Endothelial cell of umbilical vein (primary cell): ENCODE measurements at regions not wholly inside any gene's neighbourhood (a gene's known extent, or its start where the extent isn't known, plus 50 kb on each side); places are given as distances from the start of the nearest gene placed in this dataset.

Source experiments
- BruUV-seq: library from RNA; stranded (reverse); fragments of 400-500 nt; replicated peaks from 2 replicates; lab custom pipeline; 2021; lab: Mats Ljungman, UMichigan
- CTCF ChIA-PET: fragments of 300-600, 350-600 bp; sonication (Branson Sonifier 250); formaldehyde crosslinking; loops from one replicate; lab custom pipeline; 2021; ENCODE audit warnings: antibody characterized with exemption, inconsistent platforms; lab: Charles Lee
- POLR2A ChIA-PET: fragments of 300-600, 350-600 bp; sonication (Branson Sonifier 250); formaldehyde crosslinking; loops from one replicate; lab custom pipeline; 2021; ENCODE audit warnings: antibody characterized with exemption, inconsistent platforms; lab: Charles Lee
- DNase-seq: peaks from one replicate; pipeline ENCODE4 v3.0.0-alpha.2; 2011; ENCODE audit warnings: low read depth, low spot score
- FAIRE-seq: peaks from 2 replicates; lab custom pipeline; 2011; peaks lifted over from hg19 to GRCh38; lab: Jason Lieb, UNC
- H2AFZ ChIP-seq: 2 replicates; pipeline ENCODE4 v1.6.0; 2012; ENCODE audit warnings: low read depth, low read length, control low read depth, inconsistent platforms
- H3K27ac ChIP-seq: 2 replicates; pipeline ENCODE4 v1.5.1; 2011; ENCODE audit warnings: low read depth, mild to moderate bottlenecking, control low read depth, low read length, moderate library complexity; ENCODE audit not compliant: insufficient read depth
- H3K27me3 ChIP-seq, 2 experiments: 2 replicates each; pipeline versions ENCODE4 v1.6.0 to v1.6.1; 2011; ENCODE audit warnings: low read length in 2 of 2, mixed read lengths in 1 of 2; ENCODE audit not compliant: control insufficient read depth in 2 of 2, insufficient read depth in 2 of 2
- H3K36me3 ChIP-seq, 2 experiments: 2 replicates in 1 of 2; 3 replicates in 1 of 2; pipeline ENCODE4 v1.5.1; 2011; ENCODE audit warnings: low read length in 2 of 2, mild to moderate bottlenecking in 1 of 2, moderate library complexity in 1 of 2; ENCODE audit not compliant: control insufficient read depth in 2 of 2, insufficient read depth in 2 of 2; ENCODE audit errors: extremely low read depth in 1 of 2
- H3K4me1 ChIP-seq: 3 replicates; pipeline ENCODE4 v1.5.1; 2011; ENCODE audit warnings: mild to moderate bottlenecking, low read length; ENCODE audit not compliant: control insufficient read depth, insufficient read depth; ENCODE audit errors: extremely low read depth
- H3K4me2 ChIP-seq: 2 replicates; pipeline ENCODE4 v1.6.1; 2011; ENCODE audit warnings: low read length, control low read depth, mixed read lengths; ENCODE audit not compliant: insufficient read depth
- H3K4me3 ChIP-seq, 3 experiments: fragments of 200-600 bp in 1 of 3; sonication (generic), shearing (Covaris generic) in 1 of 3; replicated peaks in 1 of 3; 2 replicates each; pipeline ENCODE4 v1.5.1; 2011 to 2016; ENCODE audit warnings: control low read depth in 3 of 3, low read length in 3 of 3, mild to moderate bottlenecking in 2 of 3, inconsistent platforms in 1 of 3, low read depth in 1 of 3, moderate library complexity in 1 of 3; ENCODE audit not compliant: insufficient read depth in 1 of 3
- H3K79me2 ChIP-seq: 2 replicates; pipeline ENCODE4 v1.6.0; 2012; ENCODE audit warnings: low read length, inconsistent platforms; ENCODE audit not compliant: control insufficient read depth, insufficient read depth
- H3K9ac ChIP-seq: replicated peaks from 2 replicates; pipeline ENCODE3; 2011; ENCODE audit warnings: low read length, control low read depth; ENCODE audit not compliant: insufficient read depth; ENCODE audit errors: extremely low read depth
- H3K9me1 ChIP-seq: replicated peaks from 3 replicates; pipeline ENCODE4 v1.6.0; 2011; ENCODE audit warnings: mild to moderate bottlenecking, low read length; ENCODE audit not compliant: control insufficient read depth, insufficient read depth; ENCODE audit errors: extremely low read depth
- H3K9me3 ChIP-seq: replicated peaks from 2 replicates; pipeline ENCODE4 v1.5.1; 2012; ENCODE audit warnings: low read length, inconsistent platforms; ENCODE audit not compliant: control insufficient read depth, insufficient read depth
- H4K20me1 ChIP-seq: replicated peaks from 2 replicates; pipeline ENCODE3; 2011; ENCODE audit warnings: mild to moderate bottlenecking, low read length; ENCODE audit not compliant: control insufficient read depth, insufficient read depth; ENCODE audit errors: extremely low read depth
- dilution Hi-C: fragments of 300-500 bp; cut with MboI; formaldehyde crosslinking; loops from one replicate; pipeline ENCODE4 v1.15.0; 2019; ENCODE audit warnings: low sequenced_read_pairs; ENCODE audit not compliant: extremely low pct_ligation_motif_present
- intact Hi-C: fragments of 100-400 bp; cut with micrococcal nuclease; formaldehyde crosslinking; loops from one replicate; pipeline ENCODE4 v1.10.0; 2022
- TF ChIP-seq, protein P1 (sequence below): IDR thresholded peaks from 2 replicates; pipeline ENCODE4 v1.6.1; 2011; ENCODE audit not compliant: insufficient read depth, insufficient read length
- TF ChIP-seq, protein P2 (sequence below), 2 donors: IDR thresholded peaks; 1 replicate in 1 of 2; 2 replicates in 1 of 2; pipeline ENCODE4 v1.5.1; 2011; ENCODE audit warnings: low read length in 2 of 2, mild to moderate bottlenecking in 2 of 2, moderate library complexity in 2 of 2, control low read depth in 1 of 2, inconsistent platforms in 1 of 2, low read depth in 1 of 2; ENCODE audit not compliant: insufficient read depth in 1 of 2; ENCODE audit errors: extremely low read depth in 1 of 2

DNA sequence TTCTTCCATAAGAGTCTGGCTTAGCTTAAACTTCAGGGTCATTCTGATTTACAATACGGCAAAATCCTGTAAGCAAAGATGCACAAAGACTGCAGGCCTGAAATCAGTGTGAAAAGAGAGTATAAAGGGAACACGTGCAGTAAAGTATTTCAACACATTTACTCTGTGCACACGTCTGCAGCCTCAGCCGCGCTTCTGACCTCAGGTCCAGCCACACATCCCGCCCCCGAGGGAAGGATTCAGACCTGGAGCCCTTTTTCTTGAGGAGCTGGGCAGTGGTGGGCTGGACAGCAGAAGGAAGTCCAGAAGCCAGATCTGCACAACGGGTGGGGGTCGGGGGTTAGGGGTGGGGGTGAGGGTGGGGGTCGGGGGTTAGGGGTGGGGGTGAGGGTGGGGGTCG lies 58.9 kb upstream of the FAM20C start:
- DNase-seq = no peak

DNA sequence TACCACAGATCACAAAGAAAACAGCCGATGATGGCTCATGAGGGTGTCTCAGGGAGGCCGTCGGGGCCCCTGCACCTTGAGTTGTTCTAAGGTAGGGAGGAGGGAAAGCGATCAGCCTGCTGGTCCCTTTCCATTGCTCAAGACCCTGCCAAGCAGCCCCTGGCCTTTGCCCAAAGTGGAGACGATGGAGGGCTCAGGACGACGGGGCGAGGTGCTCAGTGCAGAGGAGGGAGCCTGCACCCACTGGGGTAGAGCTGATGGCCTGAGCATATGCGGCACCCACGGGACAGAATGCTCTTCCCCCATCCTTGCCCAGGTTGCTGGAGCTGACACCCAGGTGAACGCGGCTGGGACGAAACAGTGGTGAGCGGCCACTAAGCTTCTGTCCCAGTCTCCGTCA lies 58.3 kb upstream of the FAM20C start:
- H2AFZ ChIP-seq = no peak overlapping the region
- peaks cover 2 to 4% of the 10 kb centered on the region in 2 experiments for H3K27me3 ChIP-seq
- CTCF ChIA-PET = no interaction called here
- TF ChIP-seq, protein P1, sequence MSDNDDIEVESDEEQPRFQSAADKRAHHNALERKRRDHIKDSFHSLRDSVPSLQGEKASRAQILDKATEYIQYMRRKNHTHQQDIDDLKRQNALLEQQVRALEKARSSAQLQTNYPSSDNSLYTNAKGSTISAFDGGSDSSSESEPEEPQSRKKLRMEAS = no peak
- no peaks in the 10 kb centered on the region for H3K79me2 ChIP-seq
- H3K36me3 ChIP-seq = no peaks in the 10 kb centered on the region
- H3K9ac ChIP-seq = no peak overlapping the region
- no peaks in the 10 kb centered on the region for H3K9me1 ChIP-seq
- no peak overlapping the region for H3K4me2 ChIP-seq
- intact Hi-C loops (no loop called here), dilution Hi-C loops (no loop called here)
- H4K20me1 ChIP-seq = no peaks in the 10 kb centered on the region
- POLR2A ChIA-PET = no interaction called here
- no peak for DNase-seq
- FAIRE-seq = no peak
- no peak overlapping the region for H3K4me3 ChIP-seq
- no peaks in the 10 kb centered on the region for H3K9me3 ChIP-seq
- no peak overlapping the region for H3K27ac ChIP-seq
- no TSS peak for BruUV-seq
- no peaks in the 10 kb centered on the region for H3K4me1 ChIP-seq

More for the DNA sequence above, 58.9 kb upstream of the FAM20C start:
- H3K9me1 ChIP-seq = no peaks in the 10 kb centered on the region
- H3K4me2 ChIP-seq = no peak overlapping the region
- CTCF ChIA-PET = no interaction called here
- H4K20me1 ChIP-seq = no peaks in the 10 kb centered on the region
- H3K27ac ChIP-seq = no peak overlapping the region
- POLR2A ChIA-PET = no interaction called here
- no peaks in the 10 kb centered on the region for H3K79me2 ChIP-seq
- dilution Hi-C loops (no loop called here), intact Hi-C loops (no loop called here)
- H3K27me3 ChIP-seq = peaks cover 3 to 4% of the 10 kb centered on the region in 2 experiments
- no peak for FAIRE-seq
- no peak overlapping the region for H2AFZ ChIP-seq
- H3K9ac ChIP-seq = no peak overlapping the region
- TF ChIP-seq, protein P2, sequence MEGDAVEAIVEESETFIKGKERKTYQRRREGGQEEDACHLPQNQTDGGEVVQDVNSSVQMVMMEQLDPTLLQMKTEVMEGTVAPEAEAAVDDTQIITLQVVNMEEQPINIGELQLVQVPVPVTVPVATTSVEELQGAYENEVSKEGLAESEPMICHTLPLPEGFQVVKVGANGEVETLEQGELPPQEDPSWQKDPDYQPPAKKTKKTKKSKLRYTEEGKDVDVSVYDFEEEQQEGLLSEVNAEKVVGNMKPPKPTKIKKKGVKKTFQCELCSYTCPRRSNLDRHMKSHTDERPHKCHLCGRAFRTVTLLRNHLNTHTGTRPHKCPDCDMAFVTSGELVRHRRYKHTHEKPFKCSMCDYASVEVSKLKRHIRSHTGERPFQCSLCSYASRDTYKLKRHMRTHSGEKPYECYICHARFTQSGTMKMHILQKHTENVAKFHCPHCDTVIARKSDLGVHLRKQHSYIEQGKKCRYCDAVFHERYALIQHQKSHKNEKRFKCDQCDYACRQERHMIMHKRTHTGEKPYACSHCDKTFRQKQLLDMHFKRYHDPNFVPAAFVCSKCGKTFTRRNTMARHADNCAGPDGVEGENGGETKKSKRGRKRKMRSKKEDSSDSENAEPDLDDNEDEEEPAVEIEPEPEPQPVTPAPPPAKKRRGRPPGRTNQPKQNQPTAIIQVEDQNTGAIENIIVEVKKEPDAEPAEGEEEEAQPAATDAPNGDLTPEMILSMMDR (IDR thresholded peaks at IDR 0.05; ENCODE audit: extremely low read depth in 1 of 2, insufficient read depth in 1 of 2, low read depth in 1 of 2, low read length in 2 of 2) = no peak
- H3K4me3 ChIP-seq = no peak overlapping the region
- H3K4me1 ChIP-seq = no peaks in the 10 kb centered on the region
- BruUV-seq = no TSS peak
- no peaks in the 10 kb centered on the region for H3K9me3 ChIP-seq
- H3K36me3 ChIP-seq = no peaks in the 10 kb centered on the region
